Esophagus muscularis mucosa (tissue), 3 donors: ENCODE measurements at regions not wholly inside any gene's neighbourhood (a gene's known extent, or its start where the extent isn't known, plus 50 kb on each side); places are given as distances from the start of the nearest gene placed in this dataset.
"Not testable (repeated sequence)": the region's sequence is repeated elsewhere in the genome, so short reads cannot be mapped to it uniquely, and the experiment has no call there.

Experiments
- POLR2A ChIP-seq: fragments of 450-650 bp; IDR thresholded peaks from one replicate; pipeline ENCODE4 v1.6.1; 2017; ENCODE audit warnings: antibody characterized with exemption, moderate library complexity, mild to moderate bottlenecking, low read depth
- TF ChIP-seq, protein P1 (sequence below), 3 experiments: fragments of 200-600 bp in 2 of 3; fragments of 450-650 bp in 1 of 3; sonication (generic) in 2 of 3; IDR thresholded peaks; one replicate each; pipeline ENCODE4 v1.5.1; 2017 to 2019; ENCODE audit warnings: antibody characterized with exemption in 3 of 3, mild to moderate bottlenecking in 2 of 3, moderate library complexity in 1 of 3

DNA sequence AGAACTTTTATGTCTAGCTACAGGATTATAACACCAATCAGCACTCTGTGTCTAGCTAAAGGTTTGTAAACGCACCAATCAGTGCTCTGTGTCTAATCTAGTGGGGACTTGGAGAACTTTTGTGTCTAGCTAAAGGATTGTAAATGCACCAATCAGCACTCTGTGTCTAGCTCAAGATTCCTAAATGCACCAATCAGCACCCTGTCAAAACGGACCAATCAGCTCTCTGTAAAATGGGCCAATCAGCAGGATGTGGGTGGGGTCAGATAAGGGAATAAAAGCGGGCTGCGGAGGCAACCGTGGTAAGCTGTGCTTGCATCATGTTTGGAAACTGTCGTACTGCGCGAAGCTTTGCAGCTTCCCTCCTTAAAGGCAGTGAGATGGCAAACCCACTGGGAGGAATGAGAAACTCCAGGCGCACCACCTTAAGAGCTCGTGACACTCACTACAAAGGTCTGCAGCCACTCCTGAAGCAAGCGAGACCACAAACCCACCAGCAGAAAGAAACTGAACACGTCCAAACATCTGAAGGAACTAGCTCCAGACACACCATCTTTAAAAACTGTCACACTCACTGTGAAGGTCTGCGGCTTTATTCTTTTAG, 112.1 kb upstream of the DUSP22 start:
- TF ChIP-seq POLR2A = not testable (repeated sequence)
- TF ChIP-seq, protein P1, sequence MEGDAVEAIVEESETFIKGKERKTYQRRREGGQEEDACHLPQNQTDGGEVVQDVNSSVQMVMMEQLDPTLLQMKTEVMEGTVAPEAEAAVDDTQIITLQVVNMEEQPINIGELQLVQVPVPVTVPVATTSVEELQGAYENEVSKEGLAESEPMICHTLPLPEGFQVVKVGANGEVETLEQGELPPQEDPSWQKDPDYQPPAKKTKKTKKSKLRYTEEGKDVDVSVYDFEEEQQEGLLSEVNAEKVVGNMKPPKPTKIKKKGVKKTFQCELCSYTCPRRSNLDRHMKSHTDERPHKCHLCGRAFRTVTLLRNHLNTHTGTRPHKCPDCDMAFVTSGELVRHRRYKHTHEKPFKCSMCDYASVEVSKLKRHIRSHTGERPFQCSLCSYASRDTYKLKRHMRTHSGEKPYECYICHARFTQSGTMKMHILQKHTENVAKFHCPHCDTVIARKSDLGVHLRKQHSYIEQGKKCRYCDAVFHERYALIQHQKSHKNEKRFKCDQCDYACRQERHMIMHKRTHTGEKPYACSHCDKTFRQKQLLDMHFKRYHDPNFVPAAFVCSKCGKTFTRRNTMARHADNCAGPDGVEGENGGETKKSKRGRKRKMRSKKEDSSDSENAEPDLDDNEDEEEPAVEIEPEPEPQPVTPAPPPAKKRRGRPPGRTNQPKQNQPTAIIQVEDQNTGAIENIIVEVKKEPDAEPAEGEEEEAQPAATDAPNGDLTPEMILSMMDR (IDR thresholded peaks at IDR 0.05) = not testable (repeated sequence)
